HCT116 (cell line): ENCODE measurements at regions not wholly inside any gene's neighbourhood (a gene's known extent, or its start where the extent isn't known, plus 50 kb on each side); places are given as distances from the start of the nearest gene placed in this dataset.

Experiments used
- ATAC-seq: fragments of 200-7000 bp; cut with Tn5 transposase; 2 replicates; pipeline ENCODE4 v1.9.1; 2020; ENCODE audit warnings: mild to moderate bottlenecking, moderate library complexity
- BruUV-seq: library from RNA; stranded (reverse); fragments of 400-500 nt; replicated peaks from 2 replicates; lab custom pipeline; 2021; lab: Mats Ljungman, UMichigan
- CTCF ChIA-PET: fragments of 300-600 bp; sonication (Branson Sonifier 250); formaldehyde crosslinking; loops from one replicate; lab custom pipeline; 2021; ENCODE audit warnings: antibody characterized with exemption; lab: Charles Lee
- POLR2A ChIA-PET: fragments of 300-600, 350-600 bp; sonication (Branson Sonifier 250); formaldehyde crosslinking; loops from one replicate; lab custom pipeline; 2021; ENCODE audit warnings: antibody characterized with exemption; lab: Charles Lee
- RAD21 ChIA-PET, 2 experiments: fragments of 300-600 bp; sonication (Branson Sonifier 250); formaldehyde crosslinking; loops; one replicate each; lab custom pipeline; 2023; ENCODE audit warnings: low total read pairs in 2 of 2; ENCODE audit not compliant: uncharacterized antibody in 2 of 2, unreplicated experiment in 2 of 2, low non-redundant PET in 1 of 2; lab: Charles Lee
- DNase-seq: peaks from one replicate; pipeline ENCODE4 v3.0.0-alpha.2; 2010; ENCODE audit warnings: low read depth, low spot score
- H2AFZ ChIP-seq: fragments of 200-600 bp; shearing (Covaris generic), sonication (generic); 2 replicates; pipeline ENCODE4 v1.6.1; 2017; ENCODE audit warnings: low read depth, mixed run types, mixed read lengths, antibody characterized with exemption, low read length; ENCODE audit not compliant: poor library complexity, severe bottlenecking
- H3K27ac ChIP-seq: 2 replicates; pipeline ENCODE4 v1.5.1; 2012; ENCODE audit warnings: low read depth, low read length
- H3K27me3 ChIP-seq: fragments of 200-600 bp; sonication (generic); 2 replicates; pipeline ENCODE4 v1.6.1; 2016; ENCODE audit warnings: mixed run types, low read length, mixed read lengths; ENCODE audit not compliant: insufficient read depth
- H3K36me3 ChIP-seq, 2 experiments: fragments of 200-500 bp in 1 of 2; fragments of 200-600 bp in 1 of 2; sonication (Bioruptor generic) in 1 of 2; sonication (generic) in 1 of 2; 2 replicates each; pipeline versions ENCODE4 v1.5.1 to v1.6.1; 2014 to 2016; ENCODE audit warnings: low read length in 2 of 2, inconsistent platforms in 1 of 2, mixed read lengths in 1 of 2, mixed run types in 1 of 2; ENCODE audit not compliant: insufficient read depth in 2 of 2, control insufficient read depth in 1 of 2
- H3K4me1 ChIP-seq, 2 experiments: fragments of 200-600 bp in 1 of 2; sonication (generic) in 1 of 2; 2 replicates each; pipeline versions ENCODE4 v1.5.1 to v1.6.1; 2012 to 2017; ENCODE audit warnings: low read length in 2 of 2, inconsistent platforms in 1 of 2, mild to moderate bottlenecking in 1 of 2, mixed read lengths in 1 of 2, mixed run types in 1 of 2, moderate library complexity in 1 of 2; ENCODE audit not compliant: insufficient read depth in 2 of 2, control insufficient read depth in 1 of 2
- H3K4me2 ChIP-seq: fragments of 200-600 bp; sonication (generic); 2 replicates; pipeline ENCODE4 v1.6.1; 2017; ENCODE audit warnings: mixed run types, low read length, mixed read lengths
- H3K4me3 ChIP-seq, 2 experiments: fragments of 200-600 bp in 1 of 2; sonication (generic) in 1 of 2; replicated peaks in 1 of 2; 2 replicates each; pipeline ENCODE4 v1.5.1; 2011 to 2016; ENCODE audit warnings: low read length in 2 of 2, control low read depth in 1 of 2, low read depth in 1 of 2, mild to moderate bottlenecking in 1 of 2, mixed read lengths in 1 of 2, mixed run types in 1 of 2
- H3K79me2 ChIP-seq: fragments of 200-600 bp; sonication (generic); 2 replicates; pipeline ENCODE4 v1.6.1; 2017; ENCODE audit warnings: mild to moderate bottlenecking, mixed run types, low read length, moderate library complexity, mixed read lengths; ENCODE audit not compliant: insufficient read depth
- H3K9ac ChIP-seq: fragments of 200-600 bp; sonication (generic); 2 replicates; pipeline ENCODE4 v1.6.1; 2016; ENCODE audit warnings: low read length, mixed read lengths
- H3K9me2 ChIP-seq: fragments of 200-600 bp; sonication (generic), shearing (Covaris generic); 2 replicates; pipeline ENCODE4 v1.6.1; 2017; ENCODE audit warnings: mixed run types, mild to moderate bottlenecking, moderate library complexity; ENCODE audit not compliant: insufficient read depth
- H3K9me3 ChIP-seq, 2 experiments: fragments of 200-500 bp in 1 of 2; fragments of 200-600 bp in 1 of 2; sonication (Bioruptor generic) in 1 of 2; sonication (generic) in 1 of 2; 2 replicates each; pipeline ENCODE4 v1.6.1; 2014 to 2017; ENCODE audit warnings: low read length in 2 of 2, mixed read lengths in 2 of 2, inconsistent platforms in 1 of 2, low read depth in 1 of 2, mild to moderate bottlenecking in 1 of 2, mixed run types in 1 of 2, moderate library complexity in 1 of 2; ENCODE audit not compliant: control insufficient read depth in 1 of 2, insufficient read depth in 1 of 2
- H4K20me1 ChIP-seq: fragments of 200-600 bp; sonication (generic), shearing (Covaris generic); 2 replicates; pipeline ENCODE4 v1.6.1; 2017; ENCODE audit warnings: mixed run types, mild to moderate bottlenecking, moderate library complexity; ENCODE audit not compliant: insufficient read depth
- CBX3 ChIP-seq: IDR thresholded peaks from 2 replicates; pipeline ENCODE4 v1.6.1; 2012; ENCODE audit warnings: low read depth
- CEBPB ChIP-seq: IDR thresholded peaks from 2 replicates; pipeline ENCODE4 v1.6.1; 2012; ENCODE audit warnings: low read depth
- CTCF ChIP-seq, 3 experiments: fragments of 200-600 bp in 1 of 3; sonication (generic) in 1 of 3; IDR thresholded peaks in 2 of 3; conservative IDR thresholded peaks in 1 of 3; 2 replicates each; pipeline ENCODE4 v1.5.1; 2012 to 2017; ENCODE audit warnings: low read depth in 2 of 3, low read length in 2 of 3, antibody characterized with exemption in 1 of 3, borderline replicate concordance in 1 of 3, control low read depth in 1 of 3, mild to moderate bottlenecking in 1 of 3, mixed read lengths in 1 of 3, mixed run types in 1 of 3, moderate library complexity in 1 of 3; ENCODE audit not compliant: insufficient read depth in 1 of 3
- EGR1 ChIP-seq: IDR thresholded peaks from 2 replicates; pipeline ENCODE4 v1.6.1; 2012; ENCODE audit warnings: low read depth
- ELF1 ChIP-seq: IDR thresholded peaks from 2 replicates; pipeline ENCODE4 v1.6.1; 2012; ENCODE audit warnings: low read depth, borderline replicate concordance
- EZH2 ChIP-seq: fragments of 200-600 bp; sonication (generic); IDR thresholded peaks from 2 replicates; pipeline ENCODE4 v1.6.1; 2017; ENCODE audit warnings: antibody characterized with exemption, mixed run types
- FOSL1 ChIP-seq: IDR thresholded peaks from 2 replicates; pipeline ENCODE4 v1.6.1; 2012; ENCODE audit warnings: low read depth
- JUND ChIP-seq: IDR thresholded peaks from 2 replicates; pipeline ENCODE4 v1.6.1; 2012
- POLR2AphosphoS5 ChIP-seq: IDR thresholded peaks from 2 replicates; pipeline ENCODE4 v1.6.1; 2011; ENCODE audit warnings: mild to moderate bottlenecking, low read depth, low read length, moderate library complexity
- SP1 ChIP-seq: IDR thresholded peaks from 2 replicates; pipeline ENCODE4 v1.6.1; 2012; ENCODE audit warnings: low read depth
- intact Hi-C: fragments of 100-400 bp; cut with micrococcal nuclease; formaldehyde crosslinking; loops from 2 replicates; pipeline ENCODE4 v1.10.0; 2022
- TF ChIP-seq, protein P1 (sequence below): IDR thresholded peaks from 2 replicates; pipeline ENCODE4 v1.6.1; 2012
- TF ChIP-seq, protein P2 (sequence below): IDR thresholded peaks from 2 replicates; pipeline ENCODE4 v1.6.1; 2012; ENCODE audit warnings: low read depth

- ATAC-seq, result no peak
- intact Hi-C loops, result no loop called here
Measured at GRCh38 chr15:69766156-69766555, 313.5 kb downstream of the RPLP1 start.

More at GRCh38 chr15:69766156-69766555, 313.5 kb downstream of the RPLP1 start:
- no peak for DNase-seq
- no peak overlapping the region for H3K4me2 ChIP-seq
- RAD21 ChIA-PET, result no interaction called here
- H2AFZ ChIP-seq, result no peak overlapping the region
- CTCF ChIA-PET, result no interaction called here
- H3K4me1 ChIP-seq, result peaks cover 7 to 11% of the 10 kb centered on the region in 2 experiments; a peak in 3 of 4 replicates
- H3K4me3 ChIP-seq, result no peak overlapping the region
- H3K9me2 ChIP-seq, result no peaks in the 10 kb centered on the region
- no peaks in the 10 kb centered on the region for H3K9me3 ChIP-seq
- H3K27me3 ChIP-seq, result peaks cover 7% of the 10 kb centered on the region; the same call in 1 of the 2 replicates
- H3K9ac ChIP-seq, result no peak overlapping the region
- no peaks in the 10 kb centered on the region for H3K79me2 ChIP-seq
- POLR2A ChIA-PET, result no interaction called here
- no peak for TF ChIP-seq CBX3
- TF ChIP-seq FOSL1, result no peak
- TF ChIP-seq EGR1, result no peak
- TF ChIP-seq, protein P1, sequence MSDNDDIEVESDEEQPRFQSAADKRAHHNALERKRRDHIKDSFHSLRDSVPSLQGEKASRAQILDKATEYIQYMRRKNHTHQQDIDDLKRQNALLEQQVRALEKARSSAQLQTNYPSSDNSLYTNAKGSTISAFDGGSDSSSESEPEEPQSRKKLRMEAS, result no peak
- TF ChIP-seq SP1, result no peak
- TF ChIP-seq POLR2AphosphoS5, result no peak
- TF ChIP-seq, protein P2, sequence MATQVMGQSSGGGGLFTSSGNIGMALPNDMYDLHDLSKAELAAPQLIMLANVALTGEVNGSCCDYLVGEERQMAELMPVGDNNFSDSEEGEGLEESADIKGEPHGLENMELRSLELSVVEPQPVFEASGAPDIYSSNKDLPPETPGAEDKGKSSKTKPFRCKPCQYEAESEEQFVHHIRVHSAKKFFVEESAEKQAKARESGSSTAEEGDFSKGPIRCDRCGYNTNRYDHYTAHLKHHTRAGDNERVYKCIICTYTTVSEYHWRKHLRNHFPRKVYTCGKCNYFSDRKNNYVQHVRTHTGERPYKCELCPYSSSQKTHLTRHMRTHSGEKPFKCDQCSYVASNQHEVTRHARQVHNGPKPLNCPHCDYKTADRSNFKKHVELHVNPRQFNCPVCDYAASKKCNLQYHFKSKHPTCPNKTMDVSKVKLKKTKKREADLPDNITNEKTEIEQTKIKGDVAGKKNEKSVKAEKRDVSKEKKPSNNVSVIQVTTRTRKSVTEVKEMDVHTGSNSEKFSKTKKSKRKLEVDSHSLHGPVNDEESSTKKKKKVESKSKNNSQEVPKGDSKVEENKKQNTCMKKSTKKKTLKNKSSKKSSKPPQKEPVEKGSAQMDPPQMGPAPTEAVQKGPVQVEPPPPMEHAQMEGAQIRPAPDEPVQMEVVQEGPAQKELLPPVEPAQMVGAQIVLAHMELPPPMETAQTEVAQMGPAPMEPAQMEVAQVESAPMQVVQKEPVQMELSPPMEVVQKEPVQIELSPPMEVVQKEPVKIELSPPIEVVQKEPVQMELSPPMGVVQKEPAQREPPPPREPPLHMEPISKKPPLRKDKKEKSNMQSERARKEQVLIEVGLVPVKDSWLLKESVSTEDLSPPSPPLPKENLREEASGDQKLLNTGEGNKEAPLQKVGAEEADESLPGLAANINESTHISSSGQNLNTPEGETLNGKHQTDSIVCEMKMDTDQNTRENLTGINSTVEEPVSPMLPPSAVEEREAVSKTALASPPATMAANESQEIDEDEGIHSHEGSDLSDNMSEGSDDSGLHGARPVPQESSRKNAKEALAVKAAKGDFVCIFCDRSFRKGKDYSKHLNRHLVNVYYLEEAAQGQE, result no peak
- no peak for TF ChIP-seq EZH2
- TF ChIP-seq CTCF (IDR thresholded peaks at IDR 0.05 in 2 of 3, conservative IDR thresholded peaks at IDR 0.05 in 1 of 3; ENCODE audit: borderline replicate concordance in 1 of 3, insufficient read depth in 1 of 3, low read depth in 2 of 3, low read length in 2 of 3), result no peak
- TF ChIP-seq ELF1, result no peak
- no peak for TF ChIP-seq JUND
- TF ChIP-seq CEBPB, result no peak
- no peaks in the 10 kb centered on the region for H4K20me1 ChIP-seq
- no TSS peak for BruUV-seq
- H3K27ac ChIP-seq, result no peak overlapping the region
- no peaks in the 10 kb centered on the region for H3K36me3 ChIP-seq
